HG02885 (cell line): ENCODE measurements at regions not wholly inside any gene's neighbourhood (a gene's known extent, or its start where the extent isn't known, plus 50 kb on each side); places are given as distances from the start of the nearest gene placed in this dataset.
"Not testable (repeated sequence)": the region's sequence is repeated elsewhere in the genome, so short reads cannot be mapped to it uniquely, and the experiment has no call there.

Experiments used
- ATAC-seq: cut with Tn5 transposase; IDR thresholded peaks from one replicate; pipeline ENCODE4 v1.9.1; 2021; ENCODE audit warnings: mild to moderate bottlenecking; ENCODE audit not compliant: unreplicated experiment, poor library complexity

DNA sequence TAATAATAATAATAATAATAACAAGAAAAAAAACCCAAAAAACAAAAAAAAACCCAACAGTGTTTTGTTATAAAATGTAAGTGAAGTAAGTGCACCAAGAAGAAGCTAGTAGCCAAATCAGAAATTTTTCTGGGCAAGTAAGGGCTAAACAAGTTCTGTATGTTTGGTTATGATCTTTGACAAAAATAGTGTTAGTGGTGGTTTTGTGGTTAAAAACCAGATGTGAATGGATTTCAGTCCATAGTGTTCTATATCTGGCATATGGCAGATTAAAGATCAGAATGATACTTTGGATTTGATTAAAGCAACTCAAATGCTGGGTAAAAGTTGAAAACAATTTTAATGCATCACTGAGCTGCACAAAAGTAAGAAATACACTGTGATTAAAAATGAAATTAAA lies 116.5 kb upstream of the NDST4 start:
- no peak for ATAC-seq

GRCh38 chr4:115228851-115229250 lies 115.4 kb upstream of the NDST4 start:
- ATAC-seq = no peak

DNA sequence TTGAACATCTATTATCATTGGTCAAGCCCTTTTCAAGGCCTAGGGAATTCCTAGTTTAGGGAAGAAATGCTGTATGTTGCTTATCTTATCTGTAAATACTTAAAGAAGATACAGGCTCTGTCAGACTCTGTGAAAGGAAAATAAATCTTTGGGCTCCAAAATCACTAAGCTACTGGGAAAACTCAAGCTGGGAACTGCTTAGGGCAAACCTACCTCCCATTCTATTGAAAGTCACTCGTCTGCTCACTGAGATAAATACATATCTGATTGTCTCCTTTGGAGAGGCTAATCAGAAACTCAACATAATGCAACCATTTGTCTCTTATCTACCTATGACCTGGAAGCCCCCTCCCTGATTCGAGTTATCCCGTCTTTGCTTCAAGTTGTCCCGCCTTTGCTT lies 108.6 kb upstream of the NDST4 start:
- no peak for ATAC-seq

DNA sequence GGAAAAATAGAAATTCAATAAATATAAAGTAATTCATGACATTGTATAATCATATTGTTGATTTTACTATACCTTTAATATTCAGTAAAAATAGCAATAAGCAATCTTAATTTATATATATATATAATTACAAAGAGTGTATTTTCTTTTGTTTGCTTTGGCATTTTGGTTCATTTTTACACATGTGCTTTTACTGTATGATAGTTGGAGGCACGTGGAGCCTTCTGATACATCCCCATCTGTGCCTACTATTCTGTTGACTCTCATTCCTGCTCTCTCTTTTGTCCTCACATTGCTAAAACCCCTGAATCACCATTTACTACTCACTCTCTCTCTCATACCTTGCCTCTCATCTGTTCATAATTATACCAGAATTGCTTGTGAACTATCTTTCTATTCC lies 106.4 kb upstream of the NDST4 start:
- no peak for ATAC-seq

- no peak for ATAC-seq
These were observed 106.0 kb upstream of the NDST4 start for GRCh38 chr4:115219315-115219860.

GRCh38 chr4:115215935-115216334 lies 102.5 kb upstream of the NDST4 start:
- ATAC-seq = no peak

- no peak for ATAC-seq
These were observed 100.3 kb upstream of the NDST4 start for GRCh38 chr4:115213716-115214115.

DNA sequence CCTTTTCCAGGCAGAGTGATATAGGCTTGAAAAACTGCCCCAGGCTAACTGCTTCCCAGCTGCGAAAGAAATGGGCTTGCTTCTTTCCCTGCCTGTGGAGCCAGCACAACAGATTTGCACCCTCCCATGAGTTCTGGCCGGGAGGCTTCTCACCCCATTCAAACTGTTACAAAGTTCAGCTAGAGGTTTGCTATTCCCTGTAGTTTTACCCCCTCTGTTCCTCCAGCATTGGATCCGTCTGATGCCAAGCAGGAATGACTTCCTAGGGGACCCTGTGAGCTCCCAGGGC lies 87.6 kb upstream of the NDST4 start:
- no peak for ATAC-seq

DNA sequence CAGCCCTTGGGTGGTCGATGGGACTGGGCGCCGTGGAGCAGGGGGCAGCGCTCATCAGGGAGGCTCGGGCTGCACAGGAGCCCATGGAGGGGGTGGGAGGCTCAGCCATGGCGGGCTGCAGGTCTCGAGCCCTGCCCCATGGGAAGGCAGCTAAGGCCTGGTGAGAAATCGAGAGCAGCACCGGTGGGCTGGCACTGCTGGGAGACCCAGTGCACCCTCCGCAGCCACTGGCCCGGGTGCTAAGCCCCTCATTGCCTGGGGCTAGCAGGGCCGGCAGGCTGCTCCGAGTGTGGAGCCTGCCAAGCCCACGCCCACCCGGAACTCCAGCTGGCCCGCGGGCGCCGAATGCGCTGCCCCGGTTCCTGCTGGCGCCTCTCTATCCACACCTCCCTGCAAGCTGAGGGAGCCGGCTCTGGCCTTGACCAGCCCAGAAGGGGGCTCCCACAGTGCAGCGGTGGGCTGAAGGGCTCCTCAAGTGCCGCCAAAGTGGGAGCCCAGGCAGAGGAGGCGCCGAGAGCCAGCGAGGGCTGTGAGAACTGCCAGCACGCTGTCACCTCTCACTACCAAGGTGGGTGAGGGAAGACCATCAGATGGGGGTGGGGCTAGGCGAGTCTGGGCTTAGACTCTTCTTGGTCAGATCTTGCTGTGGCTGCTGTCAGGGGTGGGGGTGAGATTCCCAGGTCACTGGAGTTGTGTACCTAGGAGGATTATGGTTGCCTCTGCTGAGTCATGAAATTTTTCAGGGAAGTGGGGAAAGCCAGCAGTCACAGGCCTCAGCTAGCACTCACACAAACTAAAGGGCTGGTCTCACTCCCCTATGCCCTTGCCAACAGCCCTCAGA lies 87.0 kb upstream of the NDST4 start:
- not testable (repeated sequence) for ATAC-seq

DNA sequence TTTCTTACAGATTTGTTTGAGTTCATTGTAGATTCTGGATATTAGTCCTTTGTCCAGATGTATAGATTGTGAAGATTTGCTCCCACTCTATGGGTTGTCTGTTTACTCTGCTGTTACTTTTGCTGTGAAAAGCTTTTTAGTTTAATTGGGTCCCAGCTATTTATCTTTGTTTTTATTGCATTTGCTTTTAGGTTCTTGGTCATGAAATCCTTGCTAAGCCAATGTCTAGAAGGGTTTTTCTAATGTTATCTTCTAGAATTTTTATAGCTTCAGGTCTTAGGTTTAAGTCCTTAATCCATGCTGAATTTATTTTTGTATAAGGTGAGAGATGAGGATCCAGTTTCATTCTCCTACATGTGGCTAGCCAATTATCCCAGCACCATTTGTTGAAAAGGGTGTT lies 81.2 kb upstream of the NDST4 start:
- ATAC-seq = not testable (repeated sequence)

GRCh38 chr4:115190529-115190928 lies 77.1 kb upstream of the NDST4 start:
- no peak for ATAC-seq

DNA sequence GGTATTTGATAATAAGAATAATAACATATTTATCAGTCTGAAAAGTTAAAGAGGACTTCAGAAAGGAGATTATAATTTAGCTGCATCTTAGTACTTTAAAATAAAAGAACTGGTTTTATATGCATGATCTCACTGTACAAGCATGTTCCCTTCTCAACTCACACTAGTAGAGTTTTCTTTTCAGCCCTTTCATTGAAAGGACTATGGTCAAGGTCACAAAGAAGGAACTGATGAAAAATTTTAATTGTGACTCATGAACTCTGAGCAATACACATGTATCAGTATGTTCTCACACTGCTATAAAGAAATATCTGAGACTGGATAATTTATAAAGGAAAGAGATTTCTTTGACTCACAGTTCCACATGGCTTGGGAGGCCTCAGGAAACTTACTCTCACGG lies 73.7 kb upstream of the NDST4 start:
- no peak for ATAC-seq

- ATAC-seq = not testable (repeated sequence)
These were observed 66.1 kb upstream of the NDST4 start for GRCh38 chr4:115179438-115180062.

- not testable (repeated sequence) for ATAC-seq
These were observed 65.3 kb upstream of the NDST4 start for GRCh38 chr4:115178687-115179086.

DNA sequence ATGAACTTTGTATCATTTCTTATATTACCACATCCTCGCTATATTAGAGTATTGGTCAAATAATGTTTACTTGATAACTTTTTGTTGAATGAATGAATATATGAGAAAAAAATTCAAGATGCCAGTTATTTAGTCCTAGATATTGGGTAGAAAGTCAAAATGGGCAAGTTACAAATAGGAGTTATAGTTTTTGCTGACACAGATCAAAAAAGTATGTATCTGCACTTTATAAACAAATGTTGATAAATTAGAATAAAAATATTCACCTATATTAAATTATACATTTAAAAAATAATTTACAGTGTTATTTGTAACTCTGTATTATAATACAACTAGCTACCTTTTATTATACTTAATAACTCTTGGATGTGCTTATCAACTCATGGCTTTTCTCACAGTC lies 57.8 kb upstream of the NDST4 start:
- ATAC-seq = no peak

DNA sequence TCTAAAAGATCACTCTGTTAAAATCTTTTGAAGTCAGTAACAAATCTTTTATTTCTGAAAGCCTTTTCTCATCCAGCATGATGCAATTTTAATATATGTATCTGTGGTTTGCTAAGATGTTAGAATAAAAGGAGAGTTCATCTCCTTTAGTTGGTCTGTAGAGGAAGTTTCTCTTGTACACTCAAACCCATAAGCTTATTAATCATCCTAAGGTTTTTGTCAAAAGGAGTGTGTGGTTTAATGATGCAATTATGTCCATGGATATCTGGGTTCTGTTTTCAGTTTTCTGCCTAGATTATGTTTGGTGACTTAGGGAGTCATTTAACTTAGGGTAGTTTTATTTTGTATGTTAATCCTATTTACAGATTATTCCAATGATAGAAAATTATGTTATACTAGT lies 52.1 kb upstream of the NDST4 start:
- no peak for ATAC-seq
